ENCODE measurements at regions not wholly inside any gene's neighbourhood (a gene's known extent, or its start where the extent isn't known, plus 50 kb on each side); places are given as distances from the start of the nearest gene placed in this dataset.
"Not testable (repeated sequence)": the region's sequence is repeated elsewhere in the genome, so short reads cannot be mapped to it uniquely, and the experiment has no call there.

DNA sequence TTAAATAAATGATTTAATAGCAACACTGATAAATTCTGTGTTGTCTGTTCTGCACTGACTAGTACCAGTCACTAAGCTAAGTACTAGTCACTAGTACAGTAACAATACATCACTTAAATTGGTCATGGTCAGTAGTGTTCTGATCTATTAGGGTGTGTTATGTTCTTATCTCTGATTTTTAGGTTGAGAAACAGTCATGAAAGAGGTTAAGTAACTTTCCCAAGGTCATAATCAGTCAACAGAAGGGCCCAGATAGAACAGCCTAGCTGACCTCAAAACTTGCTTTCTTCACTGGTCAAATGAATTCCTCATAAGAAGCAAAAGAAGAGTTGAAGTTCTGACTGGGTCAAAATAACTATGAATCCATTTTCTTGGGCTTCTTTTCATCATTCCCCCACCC, 1492.7 kb downstream of the MAT2B start:
- no peak for DNase-seq (ENCODE audit: low read depth)

DNA sequence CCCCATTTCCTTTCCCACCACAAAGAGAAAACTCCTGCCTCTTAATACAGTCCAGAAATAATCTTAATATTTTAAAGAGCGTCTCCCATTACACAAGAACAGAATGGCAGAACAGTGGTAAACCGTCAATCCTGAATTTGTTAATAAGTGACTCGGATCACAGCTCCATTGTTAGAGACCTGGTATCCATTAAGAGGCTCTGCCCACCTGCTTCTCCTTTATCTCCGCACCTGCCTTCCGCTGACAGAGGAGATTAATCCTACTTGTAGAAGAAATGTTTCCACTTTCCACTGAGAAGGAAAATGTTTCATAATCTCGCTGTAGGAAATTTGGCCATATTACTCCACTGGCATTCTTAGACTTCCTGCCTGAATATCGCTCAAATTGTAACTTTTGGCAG, 1493.2 kb downstream of the MAT2B start:
- no peak for DNase-seq (ENCODE audit: low read depth)

DNA sequence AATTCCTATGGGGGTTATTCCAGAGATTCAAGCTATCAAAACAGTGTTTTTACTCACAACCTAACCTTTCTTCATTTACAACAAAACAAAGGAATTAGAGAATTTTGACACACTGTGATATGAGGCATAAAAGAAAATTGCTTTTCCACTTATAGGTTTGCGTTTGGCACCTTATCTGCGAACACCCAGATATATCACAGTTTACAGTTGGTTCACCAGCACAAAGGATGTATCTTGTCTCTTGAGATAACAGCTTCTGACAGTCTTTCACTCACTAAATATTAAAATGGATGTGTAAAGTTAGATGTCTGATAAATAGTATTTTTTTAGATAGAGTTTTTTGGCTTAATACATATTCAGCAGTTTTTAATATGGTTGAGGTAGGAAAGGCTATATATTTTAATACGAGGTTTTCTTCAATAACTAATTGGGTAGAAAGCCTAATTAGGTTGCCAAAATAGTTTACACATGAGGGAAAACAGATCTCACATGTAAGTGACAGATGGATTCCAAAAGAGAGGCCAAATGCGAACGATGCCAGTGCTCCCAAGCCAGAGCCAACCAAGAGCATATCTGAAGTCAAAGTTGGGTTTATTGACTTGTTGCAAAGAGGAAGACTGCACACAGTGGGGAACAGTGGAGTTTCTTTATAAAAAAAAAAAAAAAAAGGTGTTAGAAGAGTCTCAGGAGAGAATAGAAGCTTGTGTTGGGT, 1495.2 kb downstream of the MAT2B start:
- DNase-seq (ENCODE audit: low read depth) = no peak

DNA sequence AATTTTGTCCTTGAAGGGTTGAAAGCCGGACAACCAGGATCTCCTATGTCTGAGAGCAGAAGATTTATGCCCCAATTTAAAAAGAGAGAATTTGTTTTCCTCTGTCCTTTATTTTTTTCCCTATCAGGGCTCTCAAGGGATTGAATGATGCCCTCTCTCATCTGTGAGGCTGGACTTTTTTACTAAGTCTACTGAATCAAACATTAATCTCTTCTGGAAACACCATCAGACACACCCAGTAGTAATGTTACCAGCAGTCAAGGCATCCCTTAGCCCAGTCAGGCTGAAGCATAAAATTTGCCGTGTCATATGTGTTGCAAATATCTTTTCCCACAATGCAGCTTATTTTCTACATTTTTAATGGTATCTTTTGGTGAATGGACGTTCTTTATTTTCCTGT, 1497.9 kb downstream of the MAT2B start:
- DNase-seq (ENCODE audit: low read depth) = no peak

DNA sequence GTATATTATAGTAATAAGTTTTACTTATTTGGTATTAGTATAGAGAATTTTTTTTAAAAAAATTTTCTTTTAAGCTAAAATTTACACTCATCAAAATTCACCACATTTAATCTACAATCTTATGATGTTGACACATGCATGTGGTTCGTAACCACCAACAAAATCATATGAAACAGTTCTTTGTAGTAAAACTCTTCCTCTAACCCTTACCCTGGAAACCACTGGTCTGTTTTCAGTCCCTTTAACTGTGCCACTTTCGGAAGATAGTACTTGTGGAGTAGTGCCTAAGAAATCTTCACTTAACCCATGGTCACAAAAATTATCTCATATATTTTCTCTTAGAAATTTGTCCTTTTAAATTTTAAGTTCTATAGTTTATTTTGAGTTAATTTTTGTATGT, 1498.8 kb downstream of the MAT2B start:
- no peak for DNase-seq (ENCODE audit: low read depth)

DNA sequence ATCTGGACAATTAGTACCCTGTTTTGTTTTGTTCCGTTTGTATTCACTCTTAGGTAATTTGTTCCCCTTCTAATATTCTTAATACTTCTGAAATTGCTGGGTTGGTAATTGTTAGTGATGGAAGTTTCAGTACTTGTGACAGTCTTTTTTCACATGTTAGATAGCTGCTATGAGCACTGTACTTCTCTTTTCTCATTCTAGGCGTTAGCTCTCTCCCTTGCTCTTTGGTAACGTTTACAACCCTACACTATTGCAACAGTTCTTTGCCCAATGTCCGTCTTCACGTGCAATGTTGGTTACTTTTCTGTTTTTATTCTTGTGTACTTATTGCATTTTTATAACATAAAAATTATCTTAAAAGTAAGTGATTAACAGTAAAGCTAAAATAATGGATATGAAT, 1509.0 kb downstream of the MAT2B start:
- DNase-seq (ENCODE audit: low read depth) = no peak

DNA sequence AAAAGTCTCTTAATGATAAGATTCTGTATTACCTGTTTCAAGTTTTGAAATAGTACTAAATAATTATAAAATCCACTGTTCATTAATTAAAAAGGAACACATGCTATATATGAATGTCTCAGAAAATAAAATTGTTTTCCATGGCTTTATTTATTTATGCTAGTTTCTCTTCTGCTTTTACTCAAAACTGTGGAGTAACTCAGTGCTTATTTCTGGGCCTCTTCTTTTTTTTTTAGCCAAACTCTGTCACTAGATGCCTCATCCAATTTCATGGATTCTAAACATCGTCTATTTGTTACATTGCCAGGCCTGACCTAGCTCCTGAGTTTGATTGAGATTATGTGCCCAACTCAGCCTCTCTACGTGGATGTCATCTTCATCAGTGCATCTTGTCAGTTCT, 1509.7 kb downstream of the MAT2B start:
- DNase-seq (ENCODE audit: low read depth) = no peak

DNA sequence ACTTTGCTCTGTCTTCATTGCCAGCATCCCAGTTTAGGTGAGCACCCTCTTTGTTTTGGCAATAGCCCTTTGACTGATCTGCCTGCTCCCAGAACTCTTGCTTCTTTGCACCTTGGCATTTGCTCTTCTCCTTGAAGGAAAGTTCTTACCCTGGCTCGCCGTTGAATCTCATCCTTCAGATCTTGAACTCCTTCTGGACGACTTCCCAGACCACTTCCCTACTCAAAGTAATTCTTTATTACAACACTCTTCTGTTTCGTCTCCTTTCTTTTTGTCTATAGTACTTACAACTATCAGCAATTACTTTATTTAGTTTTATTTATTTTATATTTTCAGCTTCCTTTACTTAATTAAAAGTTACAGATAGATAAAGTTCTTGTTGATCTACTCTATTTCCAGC, 1510.1 kb downstream of the MAT2B start:
- DNase-seq (ENCODE audit: low read depth) = no peak

DNA sequence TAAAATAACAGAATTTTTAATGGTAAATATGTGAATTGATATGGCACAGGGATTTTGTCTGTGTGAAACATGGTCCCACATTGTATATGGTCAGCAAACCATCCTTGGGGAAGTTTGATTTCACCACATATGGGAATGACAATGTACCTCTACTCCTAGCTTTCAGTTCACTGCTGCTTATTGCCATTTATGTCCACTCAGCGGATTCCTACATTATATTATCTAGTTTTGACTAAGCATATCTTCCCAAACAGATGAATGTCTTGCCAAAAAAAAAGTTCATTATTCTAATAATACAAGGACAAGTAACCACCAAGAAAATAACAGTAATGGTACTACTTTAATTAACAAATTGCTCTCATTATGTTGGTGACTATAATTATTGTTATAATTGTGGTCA, 1521.6 kb downstream of the MAT2B start:
- no peak for DNase-seq (ENCODE audit: low read depth)

DNA sequence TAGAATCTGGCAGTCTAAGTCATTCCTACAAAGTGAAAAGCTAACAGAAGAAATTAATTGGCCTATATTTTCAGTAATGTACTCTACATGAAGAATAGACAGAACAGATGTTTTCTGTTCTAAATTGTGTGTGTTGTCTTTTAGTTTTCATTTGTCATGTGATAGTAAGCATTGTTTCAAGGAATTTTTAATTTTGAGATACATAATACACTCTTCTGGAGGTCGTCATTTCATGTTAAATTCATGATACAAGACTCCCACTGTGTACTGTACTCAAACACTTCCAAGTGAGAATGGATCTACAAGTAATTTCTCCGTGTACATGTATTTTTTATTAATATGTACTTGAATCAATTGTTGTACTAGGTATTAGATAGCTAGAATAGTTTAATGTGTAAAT, 1522.9 kb downstream of the MAT2B start:
- no peak for DNase-seq (ENCODE audit: low read depth)

DNA sequence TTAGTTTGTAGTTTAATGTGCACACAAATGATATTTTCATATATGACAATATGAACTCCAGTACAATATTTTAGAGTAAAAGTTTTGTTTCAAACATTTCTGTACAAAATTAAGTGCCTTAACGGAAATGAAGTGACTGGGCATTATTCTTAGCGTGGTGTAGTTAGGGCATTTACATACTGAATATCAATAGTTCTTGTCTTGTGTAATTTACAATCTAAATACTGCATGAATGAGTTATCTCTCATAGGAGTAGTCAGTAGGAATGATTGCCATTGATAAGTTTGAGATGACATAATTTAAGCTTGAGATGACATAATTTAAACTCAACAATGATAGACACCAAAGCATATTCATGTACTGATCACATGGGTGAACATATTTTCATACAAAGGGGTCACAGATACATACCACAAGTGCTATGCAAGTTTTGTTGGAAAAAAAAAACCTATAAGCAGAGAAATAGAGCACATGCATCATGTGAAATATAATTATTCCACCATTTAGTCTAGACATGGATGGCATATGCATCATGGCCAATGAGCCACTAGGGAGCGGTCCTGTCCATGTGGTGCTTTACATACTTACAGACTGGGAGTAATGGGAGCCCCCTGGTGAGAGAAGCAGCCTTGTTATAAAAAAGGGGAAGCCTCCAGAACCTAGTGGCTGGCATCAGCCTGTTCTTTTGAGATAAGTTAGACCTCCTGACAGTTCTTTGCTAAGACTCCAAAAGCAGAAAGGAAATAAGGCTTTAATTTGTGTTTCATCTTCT, 1523.9 kb downstream of the MAT2B start:
- no peak for DNase-seq (ENCODE audit: low read depth)

DNA sequence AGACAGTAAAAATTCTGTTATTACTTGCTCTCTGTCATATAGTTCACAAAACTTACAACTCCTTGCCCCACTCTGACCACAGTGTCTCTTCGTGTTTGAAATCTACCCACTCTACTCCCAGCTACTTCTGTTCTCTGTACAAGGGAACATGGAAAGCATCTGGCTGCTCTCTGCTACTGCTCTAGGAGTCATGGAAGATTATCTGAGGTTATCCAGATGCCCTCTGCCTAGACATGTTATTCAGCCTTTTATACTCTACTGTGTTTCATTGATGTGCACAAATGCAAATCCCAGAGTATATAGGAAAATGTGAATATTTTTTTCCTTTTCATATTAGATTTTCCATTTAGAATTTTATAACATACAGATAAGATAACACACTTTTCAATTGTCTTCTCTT, 1525.6 kb downstream of the MAT2B start:
- DNase-seq (ENCODE audit: low read depth) = no peak

DNA sequence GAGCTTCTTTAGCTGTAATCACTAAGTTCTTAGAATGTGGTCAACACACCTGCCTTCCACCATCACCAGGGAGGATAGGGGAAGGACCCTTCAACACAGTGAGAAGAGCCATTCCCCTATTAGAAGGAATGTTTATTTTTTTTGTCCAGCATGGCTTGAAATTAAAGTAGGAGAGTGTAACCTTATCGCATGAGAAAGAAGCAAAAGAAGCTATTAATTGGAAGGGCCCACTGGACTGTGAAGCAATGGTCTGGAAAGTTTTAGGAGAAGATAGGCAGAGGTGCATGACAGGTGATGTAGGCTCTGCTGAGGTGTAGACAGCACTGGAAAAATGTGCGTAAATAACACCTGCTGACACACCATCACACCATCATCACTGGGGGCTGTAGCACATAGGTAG, 1526.0 kb downstream of the MAT2B start:
- no peak for DNase-seq (ENCODE audit: low read depth)

DNA sequence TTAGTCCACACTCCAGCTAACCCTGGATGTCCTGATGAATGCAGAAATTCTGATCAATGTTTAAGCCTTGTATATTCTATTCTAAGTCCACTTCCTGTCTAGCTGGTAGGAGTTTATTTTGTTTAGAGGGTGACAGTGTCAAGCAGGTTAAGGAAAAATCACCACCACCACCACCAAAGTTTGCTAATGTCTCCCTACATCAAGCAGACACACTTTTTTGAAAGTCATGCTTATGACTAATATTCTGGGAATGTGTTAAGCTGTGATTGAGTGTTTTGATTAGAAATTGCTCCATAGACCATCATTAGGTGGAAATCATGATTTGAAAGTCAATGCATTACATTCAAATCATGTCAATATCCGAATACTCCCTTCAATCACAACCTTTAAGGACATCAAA, 1530.1 kb downstream of the MAT2B start:
- DNase-seq (ENCODE audit: low read depth) = no peak

DNA sequence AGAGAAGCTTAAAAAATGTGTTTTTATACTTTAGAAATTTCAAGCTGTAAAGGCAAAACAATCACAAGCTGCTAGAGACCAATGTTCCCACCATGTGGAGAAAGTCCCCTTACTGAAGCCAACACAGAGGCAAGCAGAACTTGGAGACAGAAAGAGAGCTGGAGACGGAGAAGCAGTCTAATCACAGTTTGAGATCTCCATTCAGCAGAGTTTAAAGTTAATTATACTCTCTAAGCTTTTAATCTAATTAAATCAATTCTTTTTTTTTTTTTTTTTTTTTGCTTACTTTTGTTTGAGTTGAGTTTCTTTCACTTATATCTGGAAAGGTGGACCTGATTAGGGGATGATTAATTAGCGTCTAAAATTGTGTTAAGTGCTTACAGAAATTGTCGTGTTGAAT, 1534.3 kb downstream of the MAT2B start:
- no peak for DNase-seq (ENCODE audit: low read depth)

DNA sequence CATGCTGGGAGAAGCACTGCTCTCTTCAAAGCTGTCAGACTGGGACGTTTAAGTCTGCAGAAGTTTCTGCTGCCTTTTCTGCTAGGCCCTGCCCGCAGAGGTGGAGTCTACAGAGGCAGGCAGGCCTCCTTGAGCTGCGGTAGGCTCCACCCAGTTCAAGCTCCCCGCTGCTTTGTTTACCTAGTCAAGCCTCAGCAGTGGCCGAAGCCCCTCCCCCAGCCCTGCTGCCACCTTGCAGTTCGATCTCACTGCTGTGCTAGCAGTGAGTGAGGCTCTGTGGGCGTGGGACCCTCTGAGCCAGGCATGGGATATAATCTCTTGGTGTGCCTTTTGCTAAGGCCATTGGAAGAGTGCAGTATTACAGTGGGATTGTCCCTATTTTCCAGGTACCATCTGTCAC, 1540.5 kb downstream of the MAT2B start:
- not testable (repeated sequence) for DNase-seq (ENCODE audit: low read depth)

DNA sequence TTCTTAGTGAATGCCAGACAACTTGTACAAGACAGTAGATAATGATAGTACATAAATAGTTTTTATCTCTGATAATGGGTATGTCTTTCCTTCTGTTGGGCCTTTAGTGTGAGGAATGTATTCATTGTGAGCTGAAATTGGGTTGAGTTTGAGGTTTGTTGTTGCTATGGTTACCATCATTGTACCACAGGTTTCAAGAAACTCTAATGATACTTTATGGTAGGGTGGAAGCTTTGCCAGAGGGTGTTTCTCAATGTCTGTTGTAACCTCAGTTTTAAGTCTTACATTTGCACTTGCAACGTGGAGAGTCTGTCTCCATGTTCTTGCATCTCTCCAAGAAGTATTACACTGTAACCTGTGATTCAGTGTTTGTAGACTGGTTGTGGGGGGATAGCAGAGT, 1550.1 kb downstream of the MAT2B start:
- no peak for DNase-seq (ENCODE audit: low read depth)

DNA sequence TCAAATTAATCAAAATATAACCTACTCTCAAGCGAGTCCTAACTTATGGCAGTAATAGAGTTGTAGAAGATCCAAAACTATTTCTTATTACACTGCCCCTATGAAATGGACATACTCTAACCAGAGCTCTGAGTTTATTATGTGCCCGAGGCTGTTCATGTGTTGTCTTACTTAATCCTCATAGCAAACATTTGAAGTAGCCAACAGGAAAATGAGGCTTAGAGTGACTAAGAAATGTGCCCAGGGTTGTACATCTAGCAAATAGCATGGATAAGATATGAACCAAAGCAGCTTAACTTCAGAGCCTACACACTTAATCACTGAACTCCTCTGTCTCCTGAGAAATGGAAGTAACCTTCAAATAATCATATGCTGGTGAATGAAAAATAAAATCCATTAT, 1551.7 kb downstream of the MAT2B start:
- DNase-seq (ENCODE audit: low read depth) = no peak

DNA sequence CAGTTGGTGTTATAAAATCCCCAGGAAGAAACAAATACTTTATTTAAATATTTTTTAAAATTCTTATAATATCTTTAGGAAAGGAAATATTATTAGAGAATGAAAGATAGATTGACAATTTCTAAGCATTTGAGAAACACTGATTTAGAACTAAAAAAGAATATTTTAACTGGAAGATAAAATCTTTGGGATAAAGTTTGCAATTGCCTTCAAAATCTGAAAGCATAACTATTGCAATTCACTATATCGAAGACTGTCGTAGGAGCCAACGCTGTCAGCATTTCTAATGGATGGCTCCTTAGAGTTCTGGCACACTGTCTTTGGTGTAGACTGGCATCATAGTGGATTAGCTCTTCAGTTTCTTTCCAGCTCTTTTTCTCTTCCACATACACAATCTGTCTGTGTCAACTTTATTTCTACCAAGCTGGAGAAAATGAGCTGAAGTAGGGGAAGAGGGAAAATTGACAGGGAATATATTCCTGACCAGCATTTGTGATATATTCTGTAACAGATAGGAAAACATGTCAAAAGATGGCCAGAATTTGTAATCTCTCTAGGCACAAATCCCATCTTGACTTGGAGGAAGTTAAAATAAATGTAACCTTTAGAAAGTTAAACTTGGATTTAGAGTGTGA, 1561.4 kb downstream of the MAT2B start:
- DNase-seq (ENCODE audit: low read depth) = no peak

DNA sequence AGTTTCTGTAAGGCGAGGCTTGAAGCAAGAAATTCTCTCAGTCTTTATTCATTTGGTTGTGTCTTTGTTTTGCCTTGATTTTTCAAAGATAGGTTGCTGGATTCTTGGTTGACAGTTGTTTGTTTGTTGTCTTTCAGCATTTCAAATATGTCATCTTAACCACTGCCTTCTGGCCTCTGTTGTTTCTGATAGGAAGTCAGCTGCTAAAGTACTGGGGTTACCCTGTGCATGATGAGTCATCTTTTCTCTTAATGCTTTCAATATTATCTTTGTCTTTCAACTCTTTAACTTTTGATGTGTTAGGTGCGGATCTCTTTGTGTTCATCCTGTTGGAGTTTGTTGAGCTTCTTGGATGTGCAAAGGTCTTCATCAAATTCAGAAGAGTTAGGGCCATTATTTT, 1571.3 kb downstream of the MAT2B start:
- no peak for DNase-seq (ENCODE audit: low read depth)

DNA sequence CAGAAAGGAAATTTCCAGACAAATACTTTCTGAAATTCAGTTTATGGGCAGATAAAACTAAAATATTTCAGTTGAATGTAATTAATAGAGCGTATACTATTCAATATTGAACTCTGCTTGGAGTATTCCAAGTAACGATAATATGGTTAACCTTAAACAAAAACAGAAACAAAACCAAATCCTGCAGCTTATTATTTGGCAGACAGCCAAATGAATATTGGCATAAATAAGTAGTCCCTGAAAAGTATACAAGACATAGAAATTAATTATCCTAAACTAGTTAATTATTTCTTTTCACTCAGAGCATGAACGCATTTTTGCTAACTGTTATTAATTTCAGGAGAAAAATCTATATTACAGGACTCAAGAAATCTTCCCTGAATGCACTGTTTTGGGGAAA, 1574.0 kb downstream of the MAT2B start:
- no peak for DNase-seq (ENCODE audit: low read depth)

DNA sequence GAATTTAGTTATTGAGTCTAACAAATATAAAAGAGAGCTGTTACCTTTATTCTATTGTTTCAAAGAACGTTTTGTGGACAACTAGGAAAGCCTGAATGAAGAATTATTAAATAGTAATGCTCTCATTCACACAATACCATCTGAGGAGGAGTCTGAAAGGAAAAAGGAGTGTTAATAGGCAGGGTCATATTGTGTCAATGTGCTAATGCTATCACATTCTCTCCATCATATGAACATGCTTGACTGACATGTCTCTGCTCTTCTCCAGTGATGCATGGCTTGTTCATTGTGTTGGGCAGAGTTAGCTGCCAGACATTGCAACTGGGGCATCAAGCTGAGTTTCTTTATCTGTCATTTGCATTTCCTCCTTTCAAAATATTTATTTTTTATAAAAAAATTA, 1578.0 kb downstream of the MAT2B start:
- DNase-seq (ENCODE audit: low read depth) = no peak

DNA sequence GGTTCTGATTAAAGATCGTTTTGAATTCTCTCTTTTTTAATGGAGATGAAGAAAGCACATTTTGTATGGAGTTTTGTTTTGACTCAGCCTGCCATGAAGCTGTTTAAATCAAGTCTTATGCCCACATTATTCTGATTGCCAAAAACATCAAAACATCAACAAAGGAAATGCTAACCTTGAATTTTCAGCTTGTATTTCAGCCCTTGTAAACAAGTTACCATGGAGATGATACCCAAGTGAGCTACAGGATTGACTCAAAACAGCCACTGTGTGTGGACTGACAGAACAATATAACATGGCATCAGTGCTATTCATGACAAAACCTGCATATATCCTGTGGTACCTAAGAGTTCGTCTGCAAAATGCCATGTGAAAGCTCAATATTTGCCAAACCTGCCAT, 1581.0 kb downstream of the MAT2B start:
- no peak for DNase-seq (ENCODE audit: low read depth)

DNA sequence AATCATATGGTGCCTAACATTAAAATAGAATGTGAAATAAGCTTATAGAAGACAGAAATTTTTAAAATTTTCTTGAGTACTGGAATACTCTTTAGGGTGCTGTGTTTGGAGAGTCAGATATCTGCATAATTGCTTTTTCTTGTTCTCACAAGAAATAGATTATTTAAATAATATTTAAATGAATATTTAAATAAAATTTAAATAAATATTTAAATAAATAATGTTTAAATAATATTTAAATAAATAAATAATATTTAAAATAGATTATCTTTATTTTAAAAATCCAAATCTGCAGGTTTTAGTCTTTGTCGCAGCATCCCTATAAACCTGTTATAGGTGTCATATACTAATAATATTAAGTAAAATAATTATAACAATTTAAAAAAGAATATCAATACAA, 1589.4 kb downstream of the MAT2B start:
- no peak for DNase-seq (ENCODE audit: low read depth)
